GM12891 (cell line): ENCODE measurements at regions not wholly inside any gene's neighbourhood (a gene's known extent, or its start where the extent isn't known, plus 50 kb on each side); places are given as distances from the start of the nearest gene placed in this dataset.

Source experiments
- DNase-seq: peaks from one replicate; pipeline ENCODE4 v3.0.0; 2011; ENCODE audit warnings: low spot score; ENCODE audit not compliant: insufficient read length
- FAIRE-seq: peaks from 2 replicates; lab custom pipeline; 2011; peaks lifted over from hg19 to GRCh38; lab: Jason Lieb, UNC
- PAX5 ChIP-seq: IDR thresholded peaks from 2 replicates; pipeline ENCODE4 v1.6.1; 2011; ENCODE audit warnings: low read length, moderate library complexity, mild to moderate bottlenecking; ENCODE audit not compliant: insufficient read depth, severe bottlenecking
- POLR2A ChIP-seq: IDR thresholded peaks from 2 replicates; pipeline ENCODE4 v1.6.1; 2011; ENCODE audit warnings: low read depth, low read length, control low read depth
- POLR2AphosphoS5 ChIP-seq: IDR thresholded peaks from 2 replicates; pipeline ENCODE4 v1.6.1; 2011; ENCODE audit warnings: low read depth, low read length, control low read depth
- POU2F2 ChIP-seq: IDR thresholded peaks from 2 replicates; pipeline ENCODE4 v1.6.1; 2011; ENCODE audit warnings: low read depth, mild to moderate bottlenecking, control low read depth, low read length, moderate library complexity
- SPI1 ChIP-seq: IDR thresholded peaks from 2 replicates; pipeline ENCODE4 v1.6.1; 2011; ENCODE audit warnings: low read depth, low read length, control low read depth
- TAF1 ChIP-seq: IDR thresholded peaks from 2 replicates; pipeline ENCODE4 v1.6.1; 2011; ENCODE audit warnings: low read depth, low read length, control low read depth

- no peak for DNase-seq
- TF ChIP-seq POLR2A, result no peak
- no peak for TF ChIP-seq TAF1
- TF ChIP-seq PAX5, result no peak
- TF ChIP-seq SPI1, result no peak
- no peak for TF ChIP-seq POU2F2
- TF ChIP-seq POLR2AphosphoS5, result no peak
- no peak for FAIRE-seq
Observed at GRCh38 chr3:25283613-25284012, 144.4 kb upstream of the RARB start.

GRCh38 chr3:25284249-25284648 is 143.8 kb upstream of the RARB start:
- DNase-seq, result no peak
- no peak for TF ChIP-seq PAX5
- TF ChIP-seq POU2F2, result no peak
- TF ChIP-seq SPI1, result no peak
- TF ChIP-seq POLR2AphosphoS5, result no peak
- TF ChIP-seq TAF1, result no peak
- no peak for TF ChIP-seq POLR2A
- FAIRE-seq, result no peak

GRCh38 chr3:25287291-25287884 is 140.7 kb upstream of the RARB start:
- TF ChIP-seq POU2F2 (no peak), POLR2A (no peak), SPI1 (no peak), TAF1 (no peak), POLR2AphosphoS5 (no peak), PAX5 (no peak)
- FAIRE-seq, result no peak

GRCh38 chr3:25288413-25288812 is 139.7 kb upstream of the RARB start:
- no peak for DNase-seq
- no peak for FAIRE-seq
- TF ChIP-seq SPI1 (no peak), POU2F2 (no peak), PAX5 (no peak), POLR2AphosphoS5 (no peak), POLR2A (no peak), TAF1 (no peak)

More at GRCh38 chr3:25287291-25287884, 140.7 kb upstream of the RARB start:
- no peak for DNase-seq

- FAIRE-seq (no peak), DNase-seq (no peak)
- TF ChIP-seq SPI1, result no peak
- TF ChIP-seq POLR2AphosphoS5, result no peak
- TF ChIP-seq TAF1, result no peak
- no peak for TF ChIP-seq PAX5
- no peak for TF ChIP-seq POLR2A
- TF ChIP-seq POU2F2, result no peak
Observed at GRCh38 chr3:25289156-25289555, 138.9 kb upstream of the RARB start.

GRCh38 chr3:25289663-25290062 is 138.4 kb upstream of the RARB start:
- TF ChIP-seq POLR2A (no peak), POLR2AphosphoS5 (no peak), POU2F2 (no peak), TAF1 (no peak), SPI1 (no peak), PAX5 (no peak)
- no peak for FAIRE-seq

GRCh38 chr3:25291481-25291905 is 136.6 kb upstream of the RARB start:
- no peak for TF ChIP-seq PAX5
- no peak for TF ChIP-seq SPI1
- TF ChIP-seq POU2F2, result no peak
- no peak for TF ChIP-seq POLR2AphosphoS5
- TF ChIP-seq POLR2A, result no peak
- no peak for TF ChIP-seq TAF1
- FAIRE-seq, result no peak
- no peak for DNase-seq

More at GRCh38 chr3:25289663-25290062, 138.4 kb upstream of the RARB start:
- no peak for DNase-seq

GRCh38 chr3:25292036-25292435 is 136.0 kb upstream of the RARB start:
- no peak for FAIRE-seq
- TF ChIP-seq SPI1 (no peak), POLR2A (no peak)

GRCh38 chr3:25292595-25292994 is 135.5 kb upstream of the RARB start:
- TF ChIP-seq PAX5 (no peak), POU2F2 (no peak), POLR2A (no peak)
- DNase-seq (no peak), FAIRE-seq (no peak)

More at GRCh38 chr3:25292036-25292435, 136.0 kb upstream of the RARB start:
- DNase-seq, result no peak

- TF ChIP-seq SPI1 (no peak), POU2F2 (no peak), PAX5 (no peak), POLR2AphosphoS5 (no peak), POLR2A (no peak), TAF1 (no peak)
- DNase-seq (no peak), FAIRE-seq (no peak)
Observed at GRCh38 chr3:25293736-25294135, 134.3 kb upstream of the RARB start.
